IMR-90 (cell line): ENCODE measurements at regions not wholly inside any gene's neighbourhood (a gene's known extent, or its start where the extent isn't known, plus 50 kb on each side); places are given as distances from the start of the nearest gene placed in this dataset.

Experiments
- ATAC-seq: fragments of 200-7000 bp; cut with Tn5 transposase; 2 replicates; pipeline ENCODE4 v1.9.1; 2020; ENCODE audit warnings: low read depth, mild to moderate bottlenecking, moderate library complexity
- BruUV-seq: library from RNA; stranded (reverse); fragments of 400-500 nt; replicated peaks from 2 replicates; lab custom pipeline; 2021; lab: Mats Ljungman, UMichigan
- CTCF ChIA-PET: fragments of 300-600 bp; formaldehyde crosslinking; extraction: SDS; loops from one replicate; lab custom pipeline; 2021; ENCODE audit warnings: antibody characterized with exemption; lab: Yijun Ruan, JAX
- POLR2A ChIA-PET: fragments of 300-600 bp; sonication (Branson Sonifier 250); formaldehyde crosslinking; loops from one replicate; lab custom pipeline; 2022; ENCODE audit warnings: antibody characterized with exemption; ENCODE audit not compliant: unreplicated experiment; lab: Charles Lee
- DNase-seq: peaks from one replicate; pipeline ENCODE4 v3.0.0; 2013
- H2AFZ ChIP-seq: replicated peaks from 2 replicates; pipeline ENCODE3; 2013; ENCODE audit warnings: low read length, mild to moderate bottlenecking; ENCODE audit not compliant: poor library complexity
- H2AK5ac ChIP-seq: 2 replicates; pipeline ENCODE4 v1.6.1; 2013; ENCODE audit warnings: low read depth, low read length, inconsistent platforms
- H2AK9ac ChIP-seq: replicated peaks from 2 replicates; pipeline ENCODE3; 2013; ENCODE audit warnings: mild to moderate bottlenecking, low read depth, low read length, moderate library complexity; ENCODE audit not compliant: poor library complexity
- H2BK120ac ChIP-seq: 2 replicates; pipeline ENCODE4 v1.6.1; 2013; ENCODE audit warnings: low read depth, low read length, inconsistent platforms
- H2BK15ac ChIP-seq: 3 replicates; pipeline ENCODE4 v1.6.1; 2013; ENCODE audit warnings: low read depth, low read length, inconsistent platforms
- H2BK20ac ChIP-seq: 2 replicates; pipeline ENCODE4 v1.6.1; 2013; ENCODE audit warnings: low read depth, mild to moderate bottlenecking, inconsistent platforms, low read length, moderate library complexity
- H2BK5ac ChIP-seq: 2 replicates; pipeline ENCODE4 v1.6.1; 2013; ENCODE audit warnings: mild to moderate bottlenecking, low read depth, low read length, inconsistent platforms; ENCODE audit not compliant: poor library complexity, severe bottlenecking
- H3K14ac ChIP-seq: replicated peaks from 2 replicates; pipeline ENCODE4 v1.6.1; 2013; ENCODE audit warnings: low read depth, low read length, inconsistent platforms
- H3K18ac ChIP-seq: 2 replicates; pipeline ENCODE4 v1.6.1; 2013; ENCODE audit warnings: low read depth, low read length, control low read depth
- H3K23ac ChIP-seq: 2 replicates; pipeline ENCODE4 v1.6.1; 2013; ENCODE audit warnings: low read depth, low read length, inconsistent platforms
- H3K27ac ChIP-seq: 2 replicates; pipeline ENCODE4 v1.5.1; 2013; ENCODE audit warnings: mild to moderate bottlenecking, control low read depth, low read length; ENCODE audit not compliant: insufficient read depth
- H3K27me3 ChIP-seq: 2 replicates; pipeline ENCODE4 v1.6.1; 2013; ENCODE audit warnings: low read length; ENCODE audit not compliant: control insufficient read depth, insufficient read depth
- H3K36me3 ChIP-seq: 2 replicates; pipeline ENCODE4 v1.6.1; 2013; ENCODE audit warnings: low read length, mixed read lengths; ENCODE audit not compliant: control insufficient read depth, insufficient read depth
- H3K4ac ChIP-seq: 2 replicates; pipeline ENCODE4 v1.6.1; 2013; ENCODE audit warnings: low read depth, low read length, inconsistent platforms
- H3K4me1 ChIP-seq: 2 replicates; pipeline ENCODE4 v1.6.1; 2013; ENCODE audit warnings: low read length, mixed read lengths; ENCODE audit not compliant: control insufficient read depth, insufficient read depth
- H3K4me2 ChIP-seq: 2 replicates; pipeline ENCODE4 v1.6.1; 2013; ENCODE audit warnings: low read depth, mild to moderate bottlenecking, control low read depth, low read length, moderate library complexity
- H3K4me3 ChIP-seq: 2 replicates; pipeline ENCODE4 v1.5.1; 2013; ENCODE audit warnings: low read depth, mild to moderate bottlenecking, control low read depth, low read length, moderate library complexity; ENCODE audit not compliant: insufficient read depth
- H3K56ac ChIP-seq: 2 replicates; pipeline ENCODE4 v1.6.1; 2013; ENCODE audit warnings: low read length, inconsistent platforms; ENCODE audit not compliant: insufficient read depth; ENCODE audit errors: extremely low read depth
- H3K79me1 ChIP-seq, 2 experiments: 2 replicates each; pipeline ENCODE4 v1.6.1; 2013; ENCODE audit warnings: low read length in 2 of 2, inconsistent platforms in 1 of 2, low read depth in 1 of 2
- H3K9ac ChIP-seq: 2 replicates; pipeline ENCODE4 v1.6.1; 2013; ENCODE audit warnings: low read depth, low read length, control low read depth
- H3K9me1 ChIP-seq: 2 replicates; pipeline ENCODE4 v1.6.1; 2013; ENCODE audit warnings: low read length, inconsistent platforms; ENCODE audit not compliant: insufficient read depth
- H3K9me3 ChIP-seq: 2 replicates; pipeline ENCODE4 v1.6.1; 2013; ENCODE audit warnings: low read length; ENCODE audit not compliant: control insufficient read depth, insufficient read depth
- H4K20me1 ChIP-seq: 2 replicates; pipeline ENCODE4 v1.6.1; 2013; ENCODE audit warnings: low read length, inconsistent platforms; ENCODE audit not compliant: insufficient read depth
- H4K5ac ChIP-seq: 2 replicates; pipeline ENCODE4 v1.6.1; 2013; ENCODE audit warnings: mild to moderate bottlenecking, low read depth, low read length, control low read depth
- H4K8ac ChIP-seq, 2 experiments: 2 replicates each; pipeline ENCODE4 v1.6.1; 2013; ENCODE audit warnings: low read depth in 2 of 2, low read length in 2 of 2, control low read depth in 1 of 2, inconsistent platforms in 1 of 2
- H4K91ac ChIP-seq: 2 replicates; pipeline ENCODE4 v1.6.1; 2013; ENCODE audit warnings: low read depth, low read length, inconsistent platforms; ENCODE audit not compliant: insufficient read depth
- BHLHE40 ChIP-seq: fragments of 150-350 bp; IDR thresholded peaks from 2 replicates; pipeline ENCODE4 v1.6.1; 2016; ENCODE audit warnings: mild to moderate bottlenecking, low read depth, low read length
- CEBPB ChIP-seq: IDR thresholded peaks from 2 replicates; pipeline ENCODE4 v1.6.1; 2012; ENCODE audit warnings: low read depth, low read length, improper control_type of control experiment
- CHD1 ChIP-seq: IDR thresholded peaks from 2 replicates; pipeline ENCODE4 v1.6.1; 2012; ENCODE audit warnings: low read depth, low read length, improper control_type of control experiment
- CTCF ChIP-seq: conservative IDR thresholded peaks from 2 replicates; pipeline ENCODE4 v1.5.1; 2012; ENCODE audit warnings: mild to moderate bottlenecking, low read depth, low read length, improper control_type of control experiment
- ELK1 ChIP-seq: fragments of 150-350 bp; IDR thresholded peaks from 2 replicates; pipeline ENCODE4 v1.6.1; 2016; ENCODE audit warnings: low read depth, mild to moderate bottlenecking, low read length, moderate library complexity, borderline replicate concordance
- FOS ChIP-seq: fragments of 150-350 bp; IDR thresholded peaks from 2 replicates; pipeline ENCODE4 v1.6.1; 2016; ENCODE audit warnings: low read depth, low read length
- MAFK ChIP-seq: IDR thresholded peaks from 2 replicates; pipeline ENCODE4 v1.6.1; 2012; ENCODE audit warnings: low read depth, low read length, improper control_type of control experiment
- MAZ ChIP-seq: IDR thresholded peaks from 2 replicates; pipeline ENCODE4 v1.6.1; 2012; ENCODE audit warnings: low read depth, mild to moderate bottlenecking, low read length, improper control_type of control experiment, moderate library complexity, borderline replicate concordance
- MXI1 ChIP-seq: IDR thresholded peaks from 2 replicates; pipeline ENCODE4 v1.6.1; 2012; ENCODE audit warnings: low read depth, mild to moderate bottlenecking, low read length, moderate library complexity, borderline replicate concordance
- NFE2L2 ChIP-seq: fragments of 150-350 bp; IDR thresholded peaks from 2 replicates; pipeline ENCODE4 v1.6.1; 2016; ENCODE audit warnings: low read depth, mild to moderate bottlenecking, low read length
- POLR2A ChIP-seq: IDR thresholded peaks from 2 replicates; pipeline ENCODE4 v1.6.1; 2012; ENCODE audit warnings: mild to moderate bottlenecking, low read depth, low read length
- RAD21 ChIP-seq: IDR thresholded peaks from 2 replicates; pipeline ENCODE4 v1.6.1; 2012; ENCODE audit warnings: low read length, improper control_type of control experiment
- RCOR1 ChIP-seq: IDR thresholded peaks from 2 replicates; pipeline ENCODE4 v1.6.1; 2012; ENCODE audit warnings: mild to moderate bottlenecking, low read length, improper control_type of control experiment; ENCODE audit not compliant: insufficient replicate concordance
- RFX5 ChIP-seq: IDR thresholded peaks from 2 replicates; pipeline ENCODE4 v1.8.0; 2012; ENCODE audit warnings: low read depth, mild to moderate bottlenecking, low read length, moderate library complexity
- SMC3 ChIP-seq: fragments of 150-350 bp; IDR thresholded peaks from 2 replicates; pipeline ENCODE4 v1.6.1; 2016; ENCODE audit warnings: low read depth, mild to moderate bottlenecking, antibody characterized with exemption, low read length, moderate library complexity
- USF2 ChIP-seq: fragments of 150-350 bp; IDR thresholded peaks from 2 replicates; pipeline ENCODE4 v1.6.1; 2017; ENCODE audit warnings: mild to moderate bottlenecking, antibody characterized with exemption, low read length, low read depth
- WGBS, 2 experiments: methylation state at CpG; one replicate each; pipeline versions ENCODE4 v1.1.5 to v1.1.7; 2013; ENCODE audit warnings: missing lambda C conversion rate in 2 of 2; ENCODE audit not compliant: insufficient read length in 1 of 2; ENCODE audit errors: extremely low coverage in 2 of 2; 5-methylcytosine and 5-hydroxymethylcytosine counted together
- dilution Hi-C: fragments of 300-500 bp; cut with HindIII; formaldehyde crosslinking; loops from one replicate; pipeline ENCODE4 v1.14.3; 2018; ENCODE audit warnings: low sequenced_read_pairs; ENCODE audit not compliant: unreplicated experiment
- in situ Hi-C: fragments of 300-500 bp; cut with MboI; formaldehyde crosslinking; loops from 3 replicates; pipeline ENCODE4 v1.14.3; 2019; ENCODE audit warnings: low sequenced_read_pairs, inconsistent platforms, mixed read lengths
- intact Hi-C: fragments of 100-400 bp; cut with micrococcal nuclease; formaldehyde crosslinking; loops from 2 replicates; pipeline ENCODE4 v1.10.0; 2022

GRCh38 chr12:64995816-64996215, 125.3 kb downstream of the WIF1 start:
- TF ChIP-seq BHLHE40 (no peak), SMC3 (no peak), CHD1 (no peak), MXI1 (no peak), NFE2L2 (no peak), FOS (no peak), POLR2A (no peak), USF2 (no peak), RCOR1 (no peak), CEBPB (no peak), RAD21 (no peak), MAZ (no peak), CTCF (no peak), ELK1 (no peak), MAFK (no peak), RFX5 (no peak)
- no peak overlapping the region for H4K91ac ChIP-seq
- H3K4me3 ChIP-seq: no peak overlapping the region
- dilution Hi-C loops: no loop called here
- no peak overlapping the region for H3K9ac ChIP-seq
- H3K4me1 ChIP-seq: no peaks in the 10 kb centered on the region
- H2BK15ac ChIP-seq: no peak overlapping the region
- no peak overlapping the region for H2AK9ac ChIP-seq
- peaks cover 8% of the 10 kb centered on the region; the same call in 1 of the 2 replicates for H3K27me3 ChIP-seq
- no peak overlapping the region for H3K23ac ChIP-seq
- no peak overlapping the region for H4K8ac ChIP-seq
- H3K79me1 ChIP-seq: no peaks in the 10 kb centered on the region
- no peaks in the 10 kb centered on the region for H3K36me3 ChIP-seq
- H2AK5ac ChIP-seq: no peak overlapping the region
- H2BK120ac ChIP-seq: no peak overlapping the region
- no peak overlapping the region for H2BK20ac ChIP-seq
- no peak overlapping the region for H2AFZ ChIP-seq
- no peak overlapping the region for H3K4ac ChIP-seq
- H2BK5ac ChIP-seq: no peak overlapping the region
- in situ Hi-C loops: no loop called here
- no peak overlapping the region for H3K18ac ChIP-seq
- H3K9me1 ChIP-seq: no peaks in the 10 kb centered on the region
- H4K5ac ChIP-seq: no peak overlapping the region
- no peaks in the 10 kb centered on the region for H3K9me3 ChIP-seq
- H3K56ac ChIP-seq: no peak overlapping the region
- no peaks in the 10 kb centered on the region for H4K20me1 ChIP-seq
- no peak overlapping the region for H3K27ac ChIP-seq
- intact Hi-C loops: no loop called here
- no peak overlapping the region for H3K4me2 ChIP-seq
- no TSS peak for BruUV-seq
- DNase-seq (no peak), ATAC-seq (no peak)
- ChIA-PET CTCF (interaction anchor here (1.0 kb wide), 1 partner anchor 11 kb away, joined by 3 read pairs; no protein-coding TSS in a partner anchor), POLR2A (no interaction called here)
- no peak overlapping the region for H3K14ac ChIP-seq
- no CpG with 5 or more reads among the region's 1 CpG for whole genome bisulfite sequencing, 2 experiments
